Parathyroid adenoma (tissue), 2 donors: ENCODE measurements at regions not wholly inside any gene's neighbourhood (a gene's known extent, or its start where the extent isn't known, plus 50 kb on each side); places are given as distances from the start of the nearest gene placed in this dataset.

Experiments
- H2AFZ ChIP-seq: fragments of 300-600 bp; sonication (generic); one replicate; pipeline ENCODE4 v1.7.0; 2017; ENCODE audit warnings: antibody characterized with exemption, mild to moderate bottlenecking
- H3K27ac ChIP-seq: fragments of 300-600 bp; sonication (generic); one replicate; pipeline ENCODE4 v1.7.0; 2017
- H3K27me3 ChIP-seq: fragments of 300-600 bp; sonication (generic); one replicate; pipeline ENCODE4 v1.7.0; 2017; ENCODE audit warnings: low read length; ENCODE audit not compliant: control insufficient read depth, insufficient read depth
- H3K36me3 ChIP-seq: fragments of 300-600 bp; sonication (generic); one replicate; pipeline ENCODE4 v1.7.0; 2017; ENCODE audit warnings: low read length; ENCODE audit not compliant: control insufficient read depth, insufficient read depth
- H3K4me1 ChIP-seq: fragments of 300-600 bp; sonication (generic); one replicate; pipeline ENCODE4 v1.7.0; 2017; ENCODE audit warnings: control low read depth
- H3K4me2 ChIP-seq: fragments of 300-600 bp; sonication (generic); one replicate; pipeline ENCODE4 v1.7.0; 2017; ENCODE audit warnings: low read length
- H3K4me3 ChIP-seq: fragments of 300-600 bp; sonication (generic); one replicate; pipeline ENCODE4 v1.7.0; 2017; ENCODE audit warnings: low read depth, low read length
- H3K79me2 ChIP-seq: fragments of 300-600 bp; sonication (generic); one replicate; pipeline ENCODE4 v1.7.0; 2017; ENCODE audit warnings: control low read depth
- H3K9ac ChIP-seq: fragments of 300-600 bp; sonication (generic); one replicate; pipeline ENCODE4 v1.7.0; 2017; ENCODE audit warnings: mild to moderate bottlenecking
- H3K9me3 ChIP-seq: fragments of 300-600 bp; sonication (generic); one replicate; pipeline ENCODE4 v1.7.0; 2017; ENCODE audit warnings: low read length; ENCODE audit not compliant: control insufficient read depth
- TF ChIP-seq, protein P1 (sequence below): fragments of 300-600 bp; sonication (generic); IDR thresholded peaks from one replicate; pipeline ENCODE4 v1.7.0; 2017; ENCODE audit warnings: antibody characterized with exemption, mild to moderate bottlenecking
- donor health status: primary hyperparathyroidism.

DNA sequence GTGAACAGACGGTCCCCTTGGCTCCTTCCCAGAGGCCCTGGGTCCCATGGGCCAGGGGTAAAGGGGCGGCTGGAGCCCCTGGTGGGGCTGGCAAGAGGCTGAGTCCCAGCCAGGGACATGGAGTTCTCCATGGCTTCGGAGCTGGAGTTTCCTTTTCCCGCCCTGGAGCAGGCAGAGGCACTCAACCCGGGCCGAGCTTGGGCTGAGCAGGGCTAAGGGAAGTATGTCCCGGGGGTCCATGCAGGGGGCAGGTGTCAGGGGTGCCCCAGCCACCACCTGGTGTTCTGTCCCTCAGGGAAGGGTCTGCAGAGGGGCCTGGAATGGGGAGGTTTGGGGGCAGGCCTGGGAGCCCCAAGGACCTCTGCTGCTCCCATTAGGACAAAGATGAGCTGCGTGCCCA lies 54.0 kb upstream of the TPM4 start:
- Histone ChIP-seq H3K27me3 (no peaks in the 10 kb centered on the region), H3K27ac (no peak overlapping the region), H3K79me2 (no peaks in the 10 kb centered on the region), H3K9ac (no peak overlapping the region), H2AFZ (no peak overlapping the region), H3K4me3 (no peak overlapping the region), H3K9me3 (no peaks in the 10 kb centered on the region), H3K36me3 (no peaks in the 10 kb centered on the region), H3K4me2 (no peak overlapping the region), H3K4me1 (no peaks in the 10 kb centered on the region)
- TF ChIP-seq, protein P1, sequence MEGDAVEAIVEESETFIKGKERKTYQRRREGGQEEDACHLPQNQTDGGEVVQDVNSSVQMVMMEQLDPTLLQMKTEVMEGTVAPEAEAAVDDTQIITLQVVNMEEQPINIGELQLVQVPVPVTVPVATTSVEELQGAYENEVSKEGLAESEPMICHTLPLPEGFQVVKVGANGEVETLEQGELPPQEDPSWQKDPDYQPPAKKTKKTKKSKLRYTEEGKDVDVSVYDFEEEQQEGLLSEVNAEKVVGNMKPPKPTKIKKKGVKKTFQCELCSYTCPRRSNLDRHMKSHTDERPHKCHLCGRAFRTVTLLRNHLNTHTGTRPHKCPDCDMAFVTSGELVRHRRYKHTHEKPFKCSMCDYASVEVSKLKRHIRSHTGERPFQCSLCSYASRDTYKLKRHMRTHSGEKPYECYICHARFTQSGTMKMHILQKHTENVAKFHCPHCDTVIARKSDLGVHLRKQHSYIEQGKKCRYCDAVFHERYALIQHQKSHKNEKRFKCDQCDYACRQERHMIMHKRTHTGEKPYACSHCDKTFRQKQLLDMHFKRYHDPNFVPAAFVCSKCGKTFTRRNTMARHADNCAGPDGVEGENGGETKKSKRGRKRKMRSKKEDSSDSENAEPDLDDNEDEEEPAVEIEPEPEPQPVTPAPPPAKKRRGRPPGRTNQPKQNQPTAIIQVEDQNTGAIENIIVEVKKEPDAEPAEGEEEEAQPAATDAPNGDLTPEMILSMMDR = no peak

DNA sequence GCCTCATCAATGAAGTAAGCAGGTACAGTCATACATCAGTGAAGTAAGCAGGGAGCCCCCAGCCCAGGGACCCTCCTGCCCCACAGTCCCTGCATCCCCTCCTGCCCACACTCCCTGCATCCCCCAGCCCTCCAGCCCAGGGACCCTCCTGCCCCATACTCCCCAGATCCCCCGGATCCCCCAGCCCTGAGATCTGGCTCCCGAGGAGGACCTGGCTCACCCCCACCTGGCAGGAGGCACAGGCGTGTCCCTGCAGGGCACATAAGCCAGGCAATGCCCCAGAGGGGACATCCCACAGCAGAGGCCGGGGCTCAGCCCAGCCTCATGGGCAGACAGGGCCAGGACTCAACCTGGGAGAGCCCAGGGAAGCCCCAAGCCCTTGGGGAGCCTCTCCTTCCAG lies 53.6 kb upstream of the TPM4 start:
- Histone ChIP-seq H2AFZ (no peak overlapping the region), H3K9me3 (no peaks in the 10 kb centered on the region), H3K27ac (no peak overlapping the region), H3K4me1 (no peaks in the 10 kb centered on the region), H3K4me3 (no peak overlapping the region), H3K4me2 (no peak overlapping the region), H3K27me3 (no peaks in the 10 kb centered on the region), H3K36me3 (no peaks in the 10 kb centered on the region), H3K9ac (no peak overlapping the region), H3K79me2 (no peaks in the 10 kb centered on the region)
- TF ChIP-seq, protein P1 = no peak

DNA sequence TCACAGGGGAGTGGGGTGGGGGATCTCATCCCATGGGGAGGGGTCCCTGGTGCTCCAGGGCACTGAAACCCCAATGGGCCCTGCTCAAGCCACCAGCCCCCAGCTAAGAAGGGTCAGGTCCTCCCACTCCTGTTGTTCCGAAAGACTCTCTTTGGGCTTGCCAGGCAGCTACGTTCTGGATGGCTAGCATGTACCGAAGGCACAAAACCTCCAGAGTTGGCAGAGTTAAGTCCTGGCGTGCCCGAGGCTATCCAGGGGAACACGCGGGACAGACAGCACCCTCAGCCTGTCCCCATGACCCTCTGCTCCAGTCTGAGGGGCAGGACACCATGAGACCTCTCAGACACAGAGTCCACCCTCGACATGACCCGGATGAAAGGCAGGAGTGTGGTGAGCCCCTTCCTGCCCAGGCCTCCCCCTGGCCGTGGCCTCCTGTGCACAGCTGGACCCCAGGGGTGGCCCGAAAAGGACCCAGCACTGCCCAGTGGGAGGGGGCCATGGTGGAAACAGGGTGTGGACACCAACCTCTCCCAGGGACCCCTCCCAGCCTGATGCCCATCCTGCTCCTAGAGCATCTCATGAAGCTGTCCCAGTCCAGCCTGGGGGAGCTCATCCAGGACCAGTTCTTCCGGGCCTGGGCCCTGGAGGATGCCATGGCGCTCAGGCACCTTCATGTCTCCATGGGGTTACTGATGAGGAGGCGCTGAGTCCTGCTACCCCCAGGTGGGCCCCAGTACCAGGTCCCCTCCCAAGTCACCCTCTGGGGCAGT lies 53.0 kb upstream of the TPM4 start:
- Histone ChIP-seq H3K36me3 (no peaks in the 10 kb centered on the region), H3K27ac (no peak overlapping the region), H3K9me3 (no peaks in the 10 kb centered on the region), H3K9ac (no peak overlapping the region), H3K4me2 (no peak overlapping the region), H3K4me1 (no peaks in the 10 kb centered on the region), H3K79me2 (no peaks in the 10 kb centered on the region), H3K4me3 (no peak overlapping the region), H2AFZ (no peak overlapping the region), H3K27me3 (no peaks in the 10 kb centered on the region)
- TF ChIP-seq, protein P1 = no peak

DNA sequence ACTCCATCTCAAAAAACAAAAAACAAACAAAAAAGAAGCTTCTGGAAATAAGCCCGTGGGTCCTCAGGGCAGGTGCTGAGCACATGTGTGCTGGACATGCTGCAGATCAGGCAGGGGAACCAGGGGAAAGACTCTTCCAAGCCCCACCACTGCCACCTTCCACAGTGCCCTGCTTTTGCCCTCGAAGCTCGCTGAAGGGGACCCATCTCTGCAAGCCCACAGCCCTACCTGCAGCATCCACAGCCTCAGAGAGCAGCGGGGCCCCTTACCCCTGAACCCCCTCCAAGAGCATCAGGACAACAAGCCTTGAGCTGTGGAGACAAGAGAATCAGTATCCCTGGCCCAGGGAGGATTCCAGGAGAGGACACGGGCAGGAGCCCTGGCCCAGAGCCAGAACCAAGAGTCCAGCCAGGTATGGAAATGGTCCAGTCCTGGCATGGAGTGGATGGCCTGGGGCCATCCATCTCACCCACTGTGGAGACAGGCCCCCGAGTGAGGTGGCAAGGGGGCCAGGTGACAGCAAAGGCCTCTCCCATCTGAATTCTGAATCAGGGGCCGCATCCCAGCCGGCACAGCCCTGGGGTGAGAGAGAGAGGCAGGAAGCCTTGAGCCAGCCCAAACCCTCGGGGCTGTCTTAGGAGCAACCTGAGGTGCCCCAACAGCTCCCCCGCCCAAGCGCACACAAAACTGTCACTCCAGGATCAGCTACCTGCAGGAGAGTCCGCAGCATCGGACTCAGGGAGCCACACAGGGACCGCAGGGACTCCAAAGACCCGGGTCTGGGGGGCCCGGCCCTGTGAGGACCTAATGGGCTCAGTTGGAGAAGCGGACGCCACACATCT lies 51.8 kb upstream of the TPM4 start:
- H3K27me3 ChIP-seq = no peaks in the 10 kb centered on the region
- H3K79me2 ChIP-seq = no peaks in the 10 kb centered on the region
- no peaks in the 10 kb centered on the region for H3K36me3 ChIP-seq
- no peak overlapping the region for H3K27ac ChIP-seq
- no peak overlapping the region for H3K4me2 ChIP-seq
- H3K4me1 ChIP-seq = no peaks in the 10 kb centered on the region
- no peaks in the 10 kb centered on the region for H3K9me3 ChIP-seq
- H2AFZ ChIP-seq = no peak overlapping the region
- TF ChIP-seq, protein P1 = no peak
- no peak overlapping the region for H3K4me3 ChIP-seq
- no peak overlapping the region for H3K9ac ChIP-seq
